ENCODE measurements at regions not wholly inside any gene's neighbourhood (a gene's known extent, or its start where the extent isn't known, plus 50 kb on each side); places are given as distances from the start of the nearest gene placed in this dataset.

- intact Hi-C loops (cut with micrococcal nuclease), result no loop called here
- Mint-ChIP-seq H3K27me3 (peaks cover 13% of the 10 kb centered on the region), H3K4me1 (peaks cover 2% of the 10 kb centered on the region), H3K27ac (no peak overlapping the region), H3K9me3 (ENCODE audit: insufficient read depth) (peaks cover under 1% of the 10 kb centered on the region), H3K4me3 (no peak overlapping the region)
- ChIA-PET CTCF (no interaction called here), POLR2A (no interaction called here)
- H3K79me2 ChIP-seq (ENCODE audit: control insufficient read depth, insufficient read depth, low read length), result no peaks in the 10 kb centered on the region
- H3K36me3 ChIP-seq (replicated peaks in 1 of 2; ENCODE audit: control extremely low read depth in 1 of 2, control insufficient read depth in 1 of 2, extremely low read depth in 1 of 2, insufficient read depth in 2 of 2, low read length in 1 of 2), result no peaks in the 10 kb centered on the region
- H3K4me2 ChIP-seq (replicated peaks; ENCODE audit: low read depth, low read length, poor library complexity, severe bottlenecking), result no peak overlapping the region
- no peak overlapping the region for H2AFZ ChIP-seq (ENCODE audit: insufficient read depth, low read depth, low read length, poor library complexity, severe bottlenecking)
- H3K9ac ChIP-seq (ENCODE audit: low read length), result no peak overlapping the region
- no peak overlapping the region for H3K4me3 ChIP-seq (ENCODE audit: control extremely low read depth in 1 of 5, extremely low read depth in 1 of 5, insufficient read depth in 1 of 5, low read depth in 2 of 5, low read length in 4 of 5)
- no peaks in the 10 kb centered on the region for H3K4me1 ChIP-seq (ENCODE audit: control insufficient read depth in 2 of 2, insufficient read depth in 2 of 2, low read length in 2 of 2)
- H3K27me3 ChIP-seq (replicated peaks in 1 of 4; ENCODE audit: control extremely low read depth in 1 of 4, control insufficient read depth in 3 of 4, insufficient read depth in 4 of 4, low read length in 3 of 4), result peaks cover 0 to 5% (median 3%) of the 10 kb centered on the region in 4 experiments
- H4K20me1 ChIP-seq (ENCODE audit: control insufficient read depth, insufficient read depth, low read length, poor library complexity, severe bottlenecking), result no peaks in the 10 kb centered on the region
- WGBS (ENCODE audit: insufficient coverage), result 83% methylated on average over 1 of the region's 3 CpGs
- no peak for DNase-seq
- H3K27ac ChIP-seq (ENCODE audit: low read length in 2 of 2), result no peak overlapping the region
- no peak for ATAC-seq (ENCODE audit: low read depth)
- no peaks in the 10 kb centered on the region for H3K9me3 ChIP-seq (ENCODE audit: control extremely low read depth in 1 of 3, control insufficient read depth in 2 of 3, insufficient read depth in 1 of 3, low read length in 2 of 3)
- no peak for TF ChIP-seq CTCF (IDR thresholded peaks at IDR 0.05)
- no peak for TF ChIP-seq EZH2 (IDR thresholded peaks at IDR 0.05; ENCODE audit: borderline replicate concordance, insufficient read depth, low read depth, low read length, poor library complexity, severe bottlenecking)
Observed at GRCh38 chr20:19883501-19883900, 125.4 kb downstream of the RIN2 start.

- no peak overlapping the region for H3K4me2 ChIP-seq (replicated peaks; ENCODE audit: low read depth, low read length, poor library complexity, severe bottlenecking)
Observed at GRCh38 chr20:19885594-19885938, 127.5 kb downstream of the RIN2 start.

More at GRCh38 chr20:19885594-19885938, 127.5 kb downstream of the RIN2 start:
- no peak overlapping the region for H3K4me3 ChIP-seq (ENCODE audit: control extremely low read depth in 1 of 5, extremely low read depth in 1 of 5, insufficient read depth in 1 of 5, low read depth in 2 of 5, low read length in 4 of 5)
- no peaks in the 10 kb centered on the region for H4K20me1 ChIP-seq (ENCODE audit: control insufficient read depth, insufficient read depth, low read length, poor library complexity, severe bottlenecking)
- ChIA-PET CTCF (interaction anchor here (0.6 to 1.7 kb wide), 2 partner anchors 41 to 103 kb away, joined by 3 to 13 read pairs; no protein-coding TSS in a partner anchor), POLR2A (no interaction called here)
- DNase-seq (no peak), ATAC-seq (ENCODE audit: low read depth) (no peak)
- H3K4me1 Mint-ChIP-seq, result peaks cover under 1% of the 10 kb centered on the region
- H3K4me3 Mint-ChIP-seq, result no peak overlapping the region
- H3K9me3 ChIP-seq (ENCODE audit: control extremely low read depth in 1 of 3, control insufficient read depth in 2 of 3, insufficient read depth in 1 of 3, low read length in 2 of 3), result no peaks in the 10 kb centered on the region
- no peak overlapping the region for H2AFZ ChIP-seq (ENCODE audit: insufficient read depth, low read depth, low read length, poor library complexity, severe bottlenecking)
- no peaks in the 10 kb centered on the region for H3K36me3 ChIP-seq (replicated peaks in 1 of 2; ENCODE audit: control extremely low read depth in 1 of 2, control insufficient read depth in 1 of 2, extremely low read depth in 1 of 2, insufficient read depth in 2 of 2, low read length in 1 of 2)
- 100% methylated on average over 1 of the region's 5 CpGs for WGBS (ENCODE audit: insufficient coverage)
- H3K79me2 ChIP-seq (ENCODE audit: control insufficient read depth, insufficient read depth, low read length), result no peaks in the 10 kb centered on the region
- peaks cover 2 to 5% of the 10 kb centered on the region in 2 donors for H3K4me1 ChIP-seq (ENCODE audit: control insufficient read depth in 2 of 2, insufficient read depth in 2 of 2, low read length in 2 of 2)
- no peak overlapping the region for H3K27ac Mint-ChIP-seq
- TF ChIP-seq CTCF (IDR thresholded peaks at IDR 0.05), result no peak
- no peak for TF ChIP-seq EZH2 (IDR thresholded peaks at IDR 0.05; ENCODE audit: borderline replicate concordance, insufficient read depth, low read depth, low read length, poor library complexity, severe bottlenecking)
- H3K27me3 ChIP-seq (replicated peaks in 1 of 4; ENCODE audit: control extremely low read depth in 1 of 4, control insufficient read depth in 3 of 4, insufficient read depth in 4 of 4, low read length in 3 of 4), result peaks cover 0 to 18% (median 11%) of the 10 kb centered on the region in 4 experiments
- H3K27ac ChIP-seq (ENCODE audit: low read length in 2 of 2), result no peak overlapping the region
- peaks cover 27% of the 10 kb centered on the region for H3K27me3 Mint-ChIP-seq
- intact Hi-C loops (cut with micrococcal nuclease), result no loop called here
- no peak overlapping the region for H3K9ac ChIP-seq (ENCODE audit: low read length)
- no peaks in the 10 kb centered on the region for H3K9me3 Mint-ChIP-seq (ENCODE audit: insufficient read depth)
